ENCODE measurements at regions not wholly inside any gene's neighbourhood (a gene's known extent, or its start where the extent isn't known, plus 50 kb on each side); places are given as distances from the start of the nearest gene placed in this dataset.

- TF ChIP-seq CTCF (IDR thresholded peaks at IDR 0.05) (no peak), EP300 (IDR thresholded peaks at IDR 0.05) (no peak)
These were observed 867.3 kb downstream of the TRIB2 start for GRCh38 chr2:13584020-13584419.

All from tibial nerve (tissue), 4 donors.